ENCODE measurements at regions not wholly inside any gene's neighbourhood (a gene's known extent, or its start where the extent isn't known, plus 50 kb on each side); places are given as distances from the start of the nearest gene placed in this dataset.

DNA sequence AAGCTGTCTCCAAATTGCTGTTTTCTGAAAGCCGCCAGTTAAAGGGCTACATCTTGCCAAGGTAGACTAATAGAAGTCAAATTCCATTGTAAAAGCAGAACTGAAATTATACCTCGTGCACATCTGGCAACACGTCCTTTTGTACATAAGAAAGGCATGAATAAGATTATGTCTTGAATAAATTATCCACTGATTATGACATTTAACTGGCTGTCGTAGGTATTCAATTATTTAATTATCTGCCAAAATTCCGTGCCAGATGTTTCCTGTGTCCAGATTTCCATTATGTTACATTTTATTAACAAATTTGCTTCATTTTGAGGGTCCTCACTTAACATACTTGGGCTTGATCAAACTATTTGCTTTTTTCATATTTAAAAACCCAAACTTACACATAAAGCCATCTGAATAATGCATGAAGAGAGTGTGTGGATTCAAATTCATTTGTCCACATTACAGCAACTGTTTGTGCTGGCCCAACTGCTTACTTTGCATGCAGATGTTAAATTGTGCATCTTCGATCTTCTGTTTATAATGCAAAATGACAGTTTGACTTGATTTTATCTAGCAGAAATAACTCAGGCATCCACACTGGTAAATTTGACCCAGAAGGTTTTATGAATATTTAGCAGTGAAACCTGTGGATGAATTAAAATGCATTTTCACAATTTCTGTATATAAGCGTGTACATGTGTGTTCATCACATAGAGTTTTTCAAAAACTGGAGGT is 701.5 kb downstream of the ZNF385D start:
- POLR2A ChIA-PET: no interaction called here
- CTCF ChIA-PET: no interaction called here
- Histone ChIP-seq H3K27ac (ENCODE audit: low read depth in 1 of 2, low read length in 2 of 2) (no peak overlapping the region), H3K4me3 (ENCODE audit: low read length) (no peak overlapping the region), H3K27me3 (ENCODE audit: control insufficient read depth in 1 of 2, insufficient read depth in 2 of 2, low read length in 2 of 2) (no peaks in the 10 kb centered on the region), H3K36me3 (ENCODE audit: insufficient read depth, low read length) (no peaks in the 10 kb centered on the region), H3K4me1 (ENCODE audit: insufficient read depth, low read length) (no peaks in the 10 kb centered on the region), H3K9me3 (ENCODE audit: control insufficient read depth in 1 of 2, insufficient read depth in 1 of 2, low read length in 2 of 2) (no peaks in the 10 kb centered on the region)
- Mint-ChIP-seq H3K27ac (no peak overlapping the region), H3K4me1 (ENCODE audit: low read depth) (no peaks in the 10 kb centered on the region), H3K36me3 (ENCODE audit: low read depth) (no peaks in the 10 kb centered on the region), H3K4me3 (no peak overlapping the region), H3K27me3 (no peaks in the 10 kb centered on the region), H3K9me3 (peaks cover 18% of the 10 kb centered on the region)
- intact Hi-C loops (cut with DNase I, micrococcal nuclease): no loop called here
- no peak for ATAC-seq (ENCODE audit: poor library complexity)
- TF ChIP-seq, protein P1, sequence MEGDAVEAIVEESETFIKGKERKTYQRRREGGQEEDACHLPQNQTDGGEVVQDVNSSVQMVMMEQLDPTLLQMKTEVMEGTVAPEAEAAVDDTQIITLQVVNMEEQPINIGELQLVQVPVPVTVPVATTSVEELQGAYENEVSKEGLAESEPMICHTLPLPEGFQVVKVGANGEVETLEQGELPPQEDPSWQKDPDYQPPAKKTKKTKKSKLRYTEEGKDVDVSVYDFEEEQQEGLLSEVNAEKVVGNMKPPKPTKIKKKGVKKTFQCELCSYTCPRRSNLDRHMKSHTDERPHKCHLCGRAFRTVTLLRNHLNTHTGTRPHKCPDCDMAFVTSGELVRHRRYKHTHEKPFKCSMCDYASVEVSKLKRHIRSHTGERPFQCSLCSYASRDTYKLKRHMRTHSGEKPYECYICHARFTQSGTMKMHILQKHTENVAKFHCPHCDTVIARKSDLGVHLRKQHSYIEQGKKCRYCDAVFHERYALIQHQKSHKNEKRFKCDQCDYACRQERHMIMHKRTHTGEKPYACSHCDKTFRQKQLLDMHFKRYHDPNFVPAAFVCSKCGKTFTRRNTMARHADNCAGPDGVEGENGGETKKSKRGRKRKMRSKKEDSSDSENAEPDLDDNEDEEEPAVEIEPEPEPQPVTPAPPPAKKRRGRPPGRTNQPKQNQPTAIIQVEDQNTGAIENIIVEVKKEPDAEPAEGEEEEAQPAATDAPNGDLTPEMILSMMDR (IDR thresholded peaks at IDR 0.05): no peak
- no peak for DNase-seq

DNA sequence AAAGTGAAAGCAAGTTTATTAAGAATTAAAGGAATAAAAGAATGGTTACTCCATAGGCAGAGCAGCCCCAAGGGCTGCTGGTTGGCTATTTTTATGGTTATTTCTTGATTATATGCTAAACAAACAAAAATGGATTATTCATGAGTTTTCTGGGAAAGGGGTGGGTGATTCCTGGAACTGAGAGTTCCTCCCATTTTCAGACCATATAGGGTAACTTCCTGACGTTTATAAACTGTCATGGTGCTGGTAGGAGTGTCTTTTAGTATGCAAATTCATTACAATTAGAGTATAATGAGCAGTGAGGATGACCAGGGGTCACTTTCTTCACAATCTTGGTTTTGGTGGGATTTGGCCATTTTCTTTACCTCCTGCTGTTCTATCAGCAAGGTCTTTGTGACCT is 707.9 kb downstream of the ZNF385D start:
- DNase-seq (no peak), ATAC-seq (ENCODE audit: poor library complexity) (no peak)
- CTCF ChIA-PET: no interaction called here

DNA sequence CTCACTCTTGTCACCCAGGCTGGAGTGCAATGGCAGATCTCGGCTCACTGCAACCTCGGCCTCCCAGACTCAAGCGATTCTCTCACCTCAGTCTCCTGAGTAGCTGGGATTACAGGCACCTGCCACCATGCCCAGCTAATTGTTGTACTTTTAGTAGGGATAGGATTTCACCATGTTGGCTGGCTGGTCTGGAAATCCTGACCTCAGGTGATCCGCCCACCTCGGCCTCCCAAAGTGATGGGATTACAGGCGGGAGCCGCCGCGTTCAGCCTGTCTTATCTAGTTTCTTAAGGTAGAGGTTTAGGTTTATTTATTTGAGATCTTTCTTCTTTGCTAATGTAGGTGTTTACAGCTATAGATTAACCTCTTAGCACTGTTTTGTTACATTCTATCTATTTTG is 708.8 kb downstream of the ZNF385D start:
- Mint-ChIP-seq H3K9me3 (peaks cover 2% of the 10 kb centered on the region), H3K36me3 (ENCODE audit: low read depth) (no peaks in the 10 kb centered on the region), H3K27ac (no peak overlapping the region), H3K4me1 (ENCODE audit: low read depth) (no peaks in the 10 kb centered on the region), H3K27me3 (no peaks in the 10 kb centered on the region), H3K4me3 (no peak overlapping the region)
- Histone ChIP-seq H3K4me3 (ENCODE audit: low read length) (no peak overlapping the region), H3K4me1 (ENCODE audit: insufficient read depth, low read length) (no peaks in the 10 kb centered on the region), H3K36me3 (ENCODE audit: insufficient read depth, low read length) (no peaks in the 10 kb centered on the region), H3K27me3 (ENCODE audit: control insufficient read depth in 1 of 2, insufficient read depth in 2 of 2, low read length in 2 of 2) (no peaks in the 10 kb centered on the region), H3K9me3 (ENCODE audit: control insufficient read depth in 1 of 2, insufficient read depth in 1 of 2, low read length in 2 of 2) (peaks cover 5% of the 10 kb centered on the region in 2 experiments), H3K27ac (ENCODE audit: low read depth in 1 of 2, low read length in 2 of 2) (no peak overlapping the region)
- no peak for ATAC-seq (ENCODE audit: poor library complexity)
- no peak for DNase-seq
- intact Hi-C loops (cut with DNase I, micrococcal nuclease): no loop called here
- ChIA-PET POLR2A (no interaction called here), CTCF (no interaction called here)
- TF ChIP-seq, protein P1 (IDR thresholded peaks at IDR 0.05): no peak

More for the DNA sequence above, 707.9 kb downstream of the ZNF385D start:
- Mint-ChIP-seq H3K36me3 (ENCODE audit: low read depth) (no peaks in the 10 kb centered on the region), H3K4me3 (no peak overlapping the region), H3K4me1 (ENCODE audit: low read depth) (no peaks in the 10 kb centered on the region), H3K9me3 (peaks cover 8% of the 10 kb centered on the region), H3K27me3 (no peaks in the 10 kb centered on the region), H3K27ac (no peak overlapping the region)
- Histone ChIP-seq H3K27me3 (ENCODE audit: control insufficient read depth in 1 of 2, insufficient read depth in 2 of 2, low read length in 2 of 2) (no peaks in the 10 kb centered on the region), H3K4me3 (ENCODE audit: low read length) (no peak overlapping the region), H3K9me3 (ENCODE audit: control insufficient read depth in 1 of 2, insufficient read depth in 1 of 2, low read length in 2 of 2) (peaks cover 5% of the 10 kb centered on the region in 2 experiments), H3K36me3 (ENCODE audit: insufficient read depth, low read length) (no peaks in the 10 kb centered on the region), H3K27ac (ENCODE audit: low read depth in 1 of 2, low read length in 2 of 2) (no peak overlapping the region), H3K4me1 (ENCODE audit: insufficient read depth, low read length) (no peaks in the 10 kb centered on the region)
- POLR2A ChIA-PET: no interaction called here
- TF ChIP-seq, protein P1 (IDR thresholded peaks at IDR 0.05): no peak
- intact Hi-C loops (cut with DNase I, micrococcal nuclease): no loop called here
